GM10266 (cell line): ENCODE measurements at regions not wholly inside any gene's neighbourhood (a gene's known extent, or its start where the extent isn't known, plus 50 kb on each side); places are given as distances from the start of the nearest gene placed in this dataset.
"Not testable (repeated sequence)": the region's sequence is repeated elsewhere in the genome, so short reads cannot be mapped to it uniquely, and the experiment has no call there.

Experiments
- DNase-seq: peaks from one replicate; pipeline ENCODE4 v3.0.0; 2012; ENCODE audit errors: extremely low spot score
- CTCF ChIP-seq: IDR thresholded peaks from 2 replicates; pipeline ENCODE4 v1.5.1; 2012; ENCODE audit warnings: mild to moderate bottlenecking, low read depth; ENCODE audit not compliant: control insufficient read depth, insufficient read depth; ENCODE audit errors: missing control alignments

- DNase-seq = no peak
- TF ChIP-seq CTCF = no peak
Observed at GRCh38 chr3:14031271-14031670, 93.4 kb downstream of the CHCHD4 start.

GRCh38 chr3:14029390-14029995 is 95.2 kb downstream of the CHCHD4 start:
- DNase-seq = not testable (repeated sequence)

GRCh38 chr3:14028122-14028521 is 96.5 kb downstream of the CHCHD4 start:
- not testable (repeated sequence) for DNase-seq

GRCh38 chr3:14019459-14019858 is 105.2 kb downstream of the CHCHD4 start:
- no peak for TF ChIP-seq CTCF
- DNase-seq = no peak

- TF ChIP-seq CTCF = no peak
- DNase-seq = no peak
Observed at GRCh38 chr3:14016900-14017475, 107.7 kb downstream of the CHCHD4 start.

GRCh38 chr3:14007006-14007405 is 117.7 kb downstream of the CHCHD4 start:
- no peak for DNase-seq

GRCh38 chr3:14001136-14001535 is 121.3 kb upstream of the WNT7A start:
- no peak for DNase-seq
- no peak for TF ChIP-seq CTCF

More at GRCh38 chr3:14007006-14007405, 117.7 kb downstream of the CHCHD4 start:
- no peak for TF ChIP-seq CTCF

GRCh38 chr3:14000556-14000955 is 120.7 kb upstream of the WNT7A start:
- TF ChIP-seq CTCF = no peak
- DNase-seq = no peak
